Pancreas (tissue), 10 donors: ENCODE measurements at regions not wholly inside any gene's neighbourhood (a gene's known extent, or its start where the extent isn't known, plus 50 kb on each side); places are given as distances from the start of the nearest gene placed in this dataset.
"Not testable (repeated sequence)": the region's sequence is repeated elsewhere in the genome, so short reads cannot be mapped to it uniquely, and the experiment has no call there.

Source experiments
- ATAC-seq, 4 donors: fragments of 200-7000 bp; cut with Tn5 transposase; one replicate each; pipeline versions ENCODE4 v1.8.0 to v1.9.1; 2020; ENCODE audit warnings: mild to moderate bottlenecking in 4 of 4, moderate library complexity in 4 of 4
- DNase-seq, 6 donors: peaks; one replicate each; pipeline ENCODE4 v3.0.0-alpha.2; 2020
- FAIRE-seq: peaks from 2 replicates; lab custom pipeline; 2012; peaks lifted over from hg19 to GRCh38; lab: Jason Lieb, UNC
- H3K27ac ChIP-seq, 4 donors: fragments of 200-600 bp; sonication (generic); 1 replicate in 3 of 4; 2 replicates in 1 of 4; pipeline versions ENCODE4 v1.5.0 to v1.8.0; 2020
- H3K27me3 ChIP-seq, 4 donors: fragments of 200-600 bp; one replicate each; pipeline ENCODE4 v1.8.0; 2021
- H3K36me3 ChIP-seq, 3 donors: fragments of 200-600 bp; sonication (generic) in 1 of 3; one replicate each; pipeline versions ENCODE4 v1.5.0 to v1.8.0; 2020 to 2021
- H3K4me1 ChIP-seq, 3 donors: fragments of 200-600 bp; one replicate each; pipeline ENCODE4 v1.8.0; 2021
- H3K4me3 ChIP-seq, 4 donors: fragments of 200-600 bp; sonication (generic) in 2 of 4; one replicate each; pipeline versions ENCODE4 v1.5.0 to v1.8.0; 2020 to 2021
- H3K9me3 ChIP-seq, 4 donors: fragments of 200-600 bp; one replicate each; pipeline ENCODE4 v1.8.0; 2021
- CTCF ChIP-seq, 4 donors: fragments of 200-600 bp; sonication (generic) in 3 of 4; IDR thresholded peaks; one replicate each; pipeline versions ENCODE4 v1.5.0 to v1.8.0; 2021; ENCODE audit warnings: antibody characterized with exemption in 4 of 4
- WGBS, 2 donors: extraction: QIAGEN DNeasy Blood & Tissue Kit; methylation state at CpG; one replicate each; pipeline ENCODE4 v1.1.7; 2013; 5-methylcytosine and 5-hydroxymethylcytosine counted together
- intact Hi-C, 3 donors: fragments of 100-400 bp; cut with DNase I; formaldehyde crosslinking; loops; one replicate each; pipeline versions ENCODE4 v1.11.1 to v1.14.2; 2022
- donor health status: healthy with polysubstance abuse.
- donor health status: DM: no; HTN: no; CAD: no; lungs with moderate emphysema.
- donor health status: DM: no; HTN: no; CAD: no.
- donor health status: control.
- donor health status: control.
- donor health status: Bipolar disorder and iron deficiency.
- donor health status: DM: yes; HTN: yes; CAD: no.
- donor health status: DM: no; HTN: no; CAD: no.
- donor health status: DM: no; HTN: no; CAD: no.
- donor health status: DM: yes; HTN: yes; CAD: no.

GRCh38 chrX:76509775-76510174 is 82.3 kb downstream of the MAGEE1 start:
- TF ChIP-seq CTCF (IDR thresholded peaks at IDR 0.05), result no peak
- DNase-seq (no peak), FAIRE-seq (no peak), ATAC-seq (no peak)
- H3K27me3 ChIP-seq, result peaks cover 0 to 6% (median 0%) of the 10 kb centered on the region in 4 donors
- H3K4me3 ChIP-seq, result no peak overlapping the region
- intact Hi-C loops, result no loop called here
- no peaks in the 10 kb centered on the region for H3K36me3 ChIP-seq
- no peaks in the 10 kb centered on the region for H3K9me3 ChIP-seq
- H3K27ac ChIP-seq, result no peak overlapping the region
- no peaks in the 10 kb centered on the region for H3K4me1 ChIP-seq

GRCh38 chrX:76517544-76517943 is 90.0 kb downstream of the MAGEE1 start:
- H3K4me3 ChIP-seq, result no peak overlapping the region
- DNase-seq (no peak), ATAC-seq (no peak), FAIRE-seq (no peak)
- H3K9me3 ChIP-seq, result no peaks in the 10 kb centered on the region
- no peak for TF ChIP-seq CTCF (IDR thresholded peaks at IDR 0.05)
- H3K27me3 ChIP-seq, result no peaks in the 10 kb centered on the region
- no peaks in the 10 kb centered on the region for H3K4me1 ChIP-seq
- no peak overlapping the region for H3K27ac ChIP-seq
- WGBS, 2 donors, result 42 to 55% methylated on average over 4 of the region's 4 CpGs
- intact Hi-C loops, result no loop called here
- H3K36me3 ChIP-seq, result no peaks in the 10 kb centered on the region

GRCh38 chrX:76520273-76521054 is 93.0 kb downstream of the MAGEE1 start:
- 77 to 90% methylated on average over 23 of the region's 23 CpGs for WGBS, 2 donors
- FAIRE-seq, result no peak
- no peak for ATAC-seq

GRCh38 chrX:76535675-76536074 is 108.2 kb downstream of the MAGEE1 start:
- DNase-seq, ATAC-seq, H3K9me3 ChIP-seq, H3K36me3 ChIP-seq, H3K27me3 ChIP-seq, H3K4me3 ChIP-seq, FAIRE-seq, intact Hi-C loops, H3K27ac ChIP-seq, H3K4me1 ChIP-seq: not testable (repeated sequence)
- 84 to 85% methylated on average over 2 of the region's 2 CpGs for WGBS, 2 donors

More at GRCh38 chrX:76520273-76521054, 93.0 kb downstream of the MAGEE1 start:
- Histone ChIP-seq H3K36me3 (no peaks in the 10 kb centered on the region), H3K4me3 (no peak overlapping the region), H3K9me3 (no peaks in the 10 kb centered on the region), H3K27me3 (no peaks in the 10 kb centered on the region), H3K4me1 (no peaks in the 10 kb centered on the region), H3K27ac (no peak overlapping the region)
- TF ChIP-seq CTCF (IDR thresholded peaks at IDR 0.05), result no peak
- DNase-seq, result no peak
- intact Hi-C loops, result no loop called here

- no peaks in the 10 kb centered on the region for H3K27me3 ChIP-seq
- H3K9me3 ChIP-seq, result no peaks in the 10 kb centered on the region
- H3K27ac ChIP-seq, result no peak overlapping the region
- no peaks in the 10 kb centered on the region for H3K4me1 ChIP-seq
- no peak for TF ChIP-seq CTCF (IDR thresholded peaks at IDR 0.05)
- no peaks in the 10 kb centered on the region for H3K36me3 ChIP-seq
- intact Hi-C loops, result no loop called here
- ATAC-seq (no peak), DNase-seq (no peak), FAIRE-seq (no peak)
- H3K4me3 ChIP-seq, result no peak overlapping the region
- 8 to 16% methylated on average over 2 of the region's 2 CpGs for WGBS, 2 donors
Observed at GRCh38 chrX:76538860-76539259, 111.3 kb downstream of the MAGEE1 start.

- ATAC-seq, FAIRE-seq, H3K36me3 ChIP-seq, H3K27me3 ChIP-seq, H3K27ac ChIP-seq, H3K4me3 ChIP-seq, H3K9me3 ChIP-seq, intact Hi-C loops, DNase-seq, H3K4me1 ChIP-seq: not testable (repeated sequence)
Observed at GRCh38 chrX:76543381-76543780, 115.9 kb downstream of the MAGEE1 start.
